Stimulated activated CD8-positive, alpha-beta memory T cell treated with anti-CD3 and anti-CD28 coated beads, Interleukin-2, amount 100 ng/mL, for 48 hours (primary cell): ENCODE measurements at regions not wholly inside any gene's neighbourhood (a gene's known extent, or its start where the extent isn't known, plus 50 kb on each side); places are given as distances from the start of the nearest gene placed in this dataset.

Source experiments
- DNase-seq, 2 donors: peaks; one replicate each; pipeline ENCODE4 v3.0.0-alpha.2; 2020; ENCODE audit warnings: low read depth in 2 of 2

DNA sequence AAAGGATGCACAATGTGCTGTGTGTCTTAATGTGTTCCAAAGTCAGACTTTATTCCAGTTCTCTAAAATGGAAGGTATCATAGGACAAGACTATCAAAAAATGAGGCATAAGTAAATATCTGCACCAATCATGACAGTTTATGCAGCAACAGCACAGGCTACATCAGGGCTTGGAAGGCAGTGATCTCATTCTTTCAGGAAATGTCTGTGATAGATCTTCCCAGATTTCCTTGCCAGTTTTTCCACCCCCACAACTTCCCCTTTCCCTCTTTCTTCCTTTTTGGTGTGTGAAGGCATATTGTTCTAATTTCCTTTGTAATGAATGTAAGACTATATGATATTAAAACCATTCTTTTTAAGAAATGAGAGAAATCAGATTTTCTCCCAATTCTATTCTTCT, 326.7 kb downstream of the ATP23 start:
- DNase-seq: no peak

DNA sequence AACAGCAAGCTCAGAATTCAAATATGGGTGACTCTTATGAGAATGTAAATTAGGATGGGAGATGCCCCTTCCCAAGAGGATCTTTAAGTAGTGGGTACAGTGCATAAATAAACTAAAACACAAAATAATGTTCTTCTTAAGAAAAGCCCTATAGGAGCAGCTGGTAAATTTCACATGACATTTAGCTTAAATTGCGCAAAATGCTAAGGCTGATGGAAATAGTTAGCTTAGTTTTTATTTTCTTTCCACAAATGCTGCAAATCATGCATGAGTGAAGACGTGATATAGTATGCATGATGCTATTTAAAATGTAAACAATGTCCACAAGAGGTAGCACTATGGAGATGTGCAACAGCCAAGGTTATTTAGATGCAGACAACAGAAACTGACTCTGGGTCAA, 328.1 kb downstream of the ATP23 start:
- no peak for DNase-seq

DNA sequence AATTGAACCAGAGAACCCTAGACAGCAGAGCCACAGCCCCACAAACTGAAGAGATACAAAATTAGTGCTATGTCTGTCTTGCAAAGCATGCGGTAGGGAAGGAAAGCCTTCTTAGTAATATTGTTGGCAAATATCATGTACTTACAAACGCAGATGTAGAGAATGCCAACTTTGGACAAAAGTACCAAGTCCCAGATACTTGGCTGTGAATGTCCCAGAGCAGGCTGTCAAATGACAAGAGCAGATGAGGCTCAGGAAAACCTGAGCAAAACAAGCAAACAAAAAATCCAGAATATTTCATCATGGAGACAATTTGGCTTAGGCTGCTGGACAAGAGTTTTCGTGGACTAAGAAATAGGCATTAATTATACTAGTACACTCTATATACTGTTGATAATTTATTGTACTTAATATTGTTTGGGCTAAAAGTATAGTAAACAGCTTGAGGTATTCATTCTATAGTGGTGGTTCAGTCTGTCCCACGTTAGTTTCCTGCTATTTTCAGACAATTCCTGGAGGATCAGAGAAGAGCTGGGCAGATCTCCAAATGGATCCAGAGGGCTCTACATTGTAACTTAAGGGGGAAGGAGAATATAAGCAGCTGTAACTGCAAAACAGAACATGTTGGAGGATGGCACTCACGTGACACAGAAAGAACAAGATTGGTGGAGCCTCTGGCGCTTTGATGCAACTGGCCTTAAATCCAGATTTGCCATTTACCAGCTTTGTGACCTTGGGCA, 329.8 kb downstream of the ATP23 start:
- DNase-seq: no peak

DNA sequence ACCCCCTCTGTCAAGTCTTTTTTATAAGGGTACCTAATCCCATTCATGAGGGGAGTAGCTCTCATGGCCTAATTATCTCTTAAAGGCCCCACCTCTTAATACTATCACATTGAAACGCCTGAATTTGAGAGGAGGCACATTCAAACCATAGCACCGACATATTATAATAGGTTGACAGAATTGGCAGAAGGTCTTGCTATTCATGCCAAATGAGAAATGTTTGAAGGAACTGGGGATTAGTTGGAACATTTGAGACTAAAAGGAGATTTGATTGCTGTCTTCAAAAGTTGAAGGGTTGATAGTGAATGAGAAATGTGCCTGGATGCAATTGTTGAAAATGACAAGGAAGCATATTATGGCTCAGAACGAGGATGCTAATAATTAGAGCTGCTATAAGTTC, 331.1 kb downstream of the ATP23 start:
- DNase-seq: no peak

DNA sequence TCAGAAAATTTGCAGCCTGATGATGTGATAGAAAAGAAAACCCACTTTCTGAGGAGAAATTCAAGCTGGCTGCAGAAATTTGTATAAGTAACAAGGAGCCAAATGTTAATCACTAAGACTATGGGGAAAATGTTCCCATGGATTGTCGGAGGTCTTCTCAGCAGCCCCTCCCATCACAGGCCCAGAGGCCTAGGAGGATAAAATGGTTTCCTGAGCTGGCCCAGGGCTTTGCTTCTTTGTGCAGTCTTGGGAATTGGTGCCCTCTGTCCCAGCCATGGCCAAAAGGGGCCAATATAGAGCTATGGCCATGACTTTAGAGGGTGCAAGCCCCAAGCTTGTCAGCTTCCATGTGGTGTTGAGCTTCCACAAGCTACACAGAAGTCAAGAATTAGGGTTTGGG, 335.9 kb downstream of the ATP23 start:
- no peak for DNase-seq

DNA sequence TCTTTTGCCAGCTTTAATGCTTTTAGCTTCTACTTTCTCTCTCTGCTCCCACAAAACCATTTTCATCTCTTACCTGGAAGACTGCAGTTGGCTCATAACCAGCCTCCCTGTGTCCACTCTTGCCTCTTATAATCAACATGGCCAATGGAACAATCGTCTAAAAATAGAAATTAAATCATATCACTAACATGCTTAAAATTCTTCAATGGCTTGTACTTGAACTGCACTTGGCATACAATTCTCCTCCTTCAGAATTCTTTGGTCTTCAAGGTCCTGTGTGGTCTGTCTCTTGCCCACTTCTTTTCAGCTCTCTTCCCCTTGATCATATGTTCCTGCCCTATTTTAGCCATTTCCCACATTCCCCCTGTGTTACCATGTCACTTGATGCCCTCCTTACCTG, 342.2 kb downstream of the ATP23 start:
- DNase-seq: no peak

DNA sequence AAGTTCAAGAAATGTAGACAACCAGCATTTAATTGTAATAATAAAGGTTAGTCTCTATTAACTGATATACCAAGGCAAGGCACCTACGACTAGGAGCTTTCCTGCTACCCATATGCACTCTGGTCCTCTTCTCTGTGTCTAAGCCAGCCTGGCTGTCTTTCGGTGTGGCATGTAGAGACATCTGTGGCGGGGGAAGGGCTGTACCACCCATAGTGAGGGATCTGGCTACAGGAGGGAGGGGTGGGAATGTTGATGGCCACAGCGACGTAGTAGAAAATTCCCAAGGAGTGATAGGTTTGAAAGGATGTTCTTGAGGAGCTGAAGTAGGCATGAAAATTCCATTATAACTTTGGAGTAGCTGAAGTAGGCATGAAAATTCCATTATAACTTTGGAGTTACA, 344.2 kb downstream of the ATP23 start:
- no peak for DNase-seq

DNA sequence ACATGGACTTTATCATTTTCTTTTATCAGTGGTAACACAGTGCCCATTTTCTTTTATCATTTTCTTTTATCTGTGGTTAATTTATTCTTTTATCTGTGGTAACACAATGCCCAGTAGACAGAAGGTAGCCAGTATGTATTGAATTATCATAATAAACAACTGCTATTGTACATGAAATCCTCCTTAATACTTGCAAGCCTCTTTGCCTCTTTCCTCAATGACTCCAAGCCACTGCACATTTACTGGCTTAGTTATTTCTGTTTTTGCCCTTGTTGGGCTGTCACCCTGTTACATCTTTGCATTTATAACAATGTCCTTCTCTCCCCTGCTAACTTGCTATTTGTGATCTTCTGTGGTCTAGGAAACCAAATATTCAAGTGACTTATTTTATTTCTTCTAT, 345.0 kb downstream of the ATP23 start:
- DNase-seq: no peak

DNA sequence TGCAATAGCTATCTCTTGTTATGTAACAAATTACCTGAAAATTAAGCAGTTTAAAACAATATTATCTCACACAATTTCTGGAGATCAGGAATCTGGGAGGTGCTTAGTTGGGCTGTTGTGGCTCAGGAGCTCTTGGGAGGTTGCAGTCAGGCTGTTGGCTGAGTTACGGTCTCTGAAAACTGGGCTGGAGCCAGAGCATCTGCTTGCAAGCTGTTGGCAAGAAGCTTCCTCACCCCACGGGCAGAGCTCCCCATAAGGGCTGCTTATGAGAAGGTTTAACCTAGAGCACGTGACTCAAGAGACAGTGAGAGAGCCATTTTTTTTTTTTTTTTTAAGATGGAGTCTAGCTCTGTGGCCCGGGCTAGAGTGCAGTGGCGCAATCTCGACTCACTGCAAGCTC, 346.8 kb downstream of the ATP23 start:
- no peak for DNase-seq

DNA sequence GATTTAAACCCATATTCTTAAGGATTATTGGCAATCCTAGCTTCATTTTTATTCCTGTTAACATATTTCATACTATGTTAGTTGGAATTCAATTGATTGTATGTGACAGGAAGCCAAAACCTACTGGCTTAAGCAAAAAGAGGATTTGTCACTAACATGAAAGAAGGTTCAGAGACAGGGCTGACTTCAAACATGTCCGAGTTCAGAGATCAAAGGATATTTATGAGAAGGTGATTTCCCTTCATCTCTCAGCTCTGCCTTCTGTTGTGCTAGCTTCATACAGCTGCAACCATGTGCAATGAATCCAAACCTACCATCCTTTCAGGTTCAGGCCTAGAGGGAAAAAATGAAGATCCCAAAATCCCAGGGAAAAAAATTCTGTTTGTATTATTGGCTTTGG, 349.7 kb downstream of the ATP23 start:
- no peak for DNase-seq

DNA sequence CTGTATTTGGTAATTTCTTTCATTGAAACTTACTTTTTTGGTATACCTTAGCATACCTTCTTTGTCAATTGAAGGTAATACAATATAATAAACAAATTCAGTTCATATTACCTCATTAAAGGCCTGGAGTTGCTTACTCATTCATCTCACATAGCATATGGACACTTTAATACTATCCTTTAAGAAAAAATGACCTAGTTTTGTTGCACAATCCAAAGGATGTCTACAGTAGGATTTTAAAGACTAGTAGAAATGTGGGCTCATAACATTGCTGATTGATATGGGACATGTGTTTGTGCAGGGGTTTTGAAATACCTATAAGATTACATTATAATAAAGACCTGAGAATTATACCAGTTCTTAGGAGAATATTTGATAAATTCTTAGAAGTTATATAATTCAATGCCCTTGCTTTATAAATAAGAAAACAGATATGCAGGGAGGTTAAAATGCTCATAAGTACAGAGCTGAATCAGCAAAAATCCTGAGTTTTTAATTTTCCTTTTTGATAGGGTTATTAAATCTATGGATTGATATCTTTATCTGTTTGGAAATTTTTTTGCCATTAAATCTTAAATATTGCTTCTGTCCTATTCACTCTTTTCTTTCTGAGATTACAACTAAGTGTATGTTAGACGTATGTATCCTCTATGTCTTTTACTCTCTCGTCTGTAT, 352.1 kb downstream of the ATP23 start:
- DNase-seq: no peak

DNA sequence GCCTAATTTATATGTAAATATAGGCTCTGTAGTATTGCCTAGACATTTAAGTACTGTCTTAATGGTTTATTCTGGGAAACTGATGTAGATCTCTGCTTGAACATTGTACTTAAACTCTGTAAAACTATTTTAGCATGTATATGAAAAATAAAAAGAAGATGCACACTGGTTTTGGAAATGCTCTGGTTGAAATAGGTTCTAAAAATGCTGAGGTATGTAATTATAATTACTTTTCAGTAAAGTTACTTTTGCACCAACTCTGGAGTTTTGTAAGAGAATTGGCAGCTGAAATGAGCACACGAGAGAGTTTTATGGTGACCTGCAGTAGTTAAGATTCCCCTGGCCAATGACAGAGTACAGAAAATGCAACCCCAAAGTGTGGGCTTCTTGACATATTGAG, 353.9 kb downstream of the ATP23 start:
- DNase-seq: no peak

DNA sequence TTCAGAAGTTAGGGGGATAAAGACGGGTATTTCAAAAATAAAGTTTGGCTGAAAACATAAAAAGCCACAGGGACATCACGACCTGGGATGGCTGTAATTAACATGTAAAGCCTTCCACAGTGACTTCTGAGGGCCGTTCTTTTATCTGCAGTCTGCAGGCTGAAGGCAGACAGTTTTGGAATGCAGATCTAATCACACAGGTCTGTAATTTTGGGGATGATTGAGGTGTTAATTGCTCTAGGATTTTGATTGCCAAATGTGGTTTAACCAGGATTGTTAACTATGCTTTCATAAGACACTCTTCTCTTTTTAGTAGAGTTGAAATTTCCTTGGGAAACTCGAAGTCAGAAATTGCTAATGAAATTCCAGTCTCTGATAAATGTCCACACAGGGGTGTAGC, 355.5 kb downstream of the ATP23 start:
- no peak for DNase-seq

DNA sequence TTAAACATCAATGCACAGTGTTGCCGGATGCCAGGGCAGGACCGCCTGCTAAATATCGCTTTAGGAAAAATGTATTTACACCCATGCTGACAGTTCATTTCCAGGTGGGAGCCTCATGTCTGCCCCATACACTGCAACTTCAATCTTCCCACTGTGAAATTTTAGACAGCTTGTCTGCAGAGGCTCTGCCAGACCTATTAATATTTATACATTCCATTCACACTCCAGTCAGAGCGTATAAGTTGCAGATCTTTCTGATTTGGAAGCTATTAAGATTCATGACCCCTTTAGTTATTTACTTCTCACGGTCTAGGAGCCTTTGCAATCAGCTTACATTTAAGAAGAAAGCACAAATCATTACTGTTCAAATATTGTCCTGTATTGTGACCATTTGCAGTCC, 357.4 kb downstream of the ATP23 start:
- no peak for DNase-seq

DNA sequence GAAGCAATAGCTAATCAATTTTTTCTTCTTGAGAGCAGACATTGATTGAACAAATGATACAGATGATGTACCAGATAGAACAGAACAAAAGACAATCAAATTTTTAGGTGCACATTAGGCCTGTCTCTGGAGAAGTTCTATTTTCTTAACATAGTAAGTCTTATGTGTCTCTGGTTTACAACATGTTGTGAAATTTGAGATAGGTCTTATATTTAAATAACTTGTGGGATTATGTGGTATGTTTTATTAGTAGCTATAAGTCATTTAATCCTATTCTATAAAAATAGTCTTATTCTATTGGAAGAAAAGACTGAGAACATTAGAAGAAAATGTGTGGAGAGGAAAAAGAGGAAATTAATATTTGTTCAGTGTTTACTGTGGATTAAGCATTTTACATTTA, 358.0 kb downstream of the ATP23 start:
- DNase-seq: no peak

DNA sequence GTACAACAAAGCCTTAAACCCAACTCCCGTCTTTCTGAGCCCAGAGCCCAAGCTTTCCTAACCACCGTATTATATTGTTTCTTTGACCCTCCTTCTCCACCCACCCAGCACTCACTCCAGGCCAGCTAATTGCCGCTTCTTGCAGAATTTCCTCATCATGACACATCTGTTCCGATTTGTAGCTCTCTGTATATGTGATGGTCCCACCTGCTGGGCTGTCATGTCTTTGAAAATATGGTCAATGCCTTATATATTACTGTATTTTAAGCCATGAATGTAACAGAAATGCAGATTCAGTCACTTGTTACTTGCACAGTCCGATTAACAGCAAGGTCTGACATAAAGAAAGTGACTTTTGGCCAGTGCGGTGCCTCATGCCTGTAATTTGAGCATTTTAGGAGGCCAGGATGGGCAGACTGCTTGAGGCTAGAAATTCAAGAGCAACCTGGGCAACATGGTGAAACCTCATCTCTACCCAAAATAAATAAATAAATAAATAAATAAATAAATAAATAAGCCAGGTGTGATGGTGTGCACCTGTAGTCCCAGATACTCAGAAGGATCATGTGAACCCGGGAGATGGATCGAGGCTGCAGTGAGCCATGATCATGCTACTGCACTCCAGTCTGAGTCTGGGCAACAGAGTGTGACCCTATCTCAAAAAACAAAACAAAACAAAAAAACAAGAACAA, 359.8 kb downstream of the ATP23 start:
- no peak for DNase-seq

DNA sequence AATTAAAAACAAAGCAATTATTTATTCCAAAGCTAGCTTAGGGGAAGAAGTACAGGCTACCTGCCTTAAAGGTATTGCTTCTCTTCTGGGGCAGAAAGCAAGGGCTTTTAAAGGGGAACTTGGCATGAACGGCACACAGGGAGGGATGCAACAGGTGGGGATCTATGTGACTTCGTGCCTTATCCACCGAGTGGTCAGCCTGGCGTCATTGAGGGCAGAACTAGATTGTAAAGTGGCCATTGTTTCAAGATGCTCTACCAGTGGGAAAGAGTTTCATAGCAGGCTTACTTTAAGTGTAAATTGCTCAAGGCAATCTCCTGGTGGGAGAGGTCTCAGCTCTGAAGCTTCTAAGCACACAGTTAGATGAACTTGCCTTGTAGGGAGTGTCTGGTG, 360.4 kb downstream of the ATP23 start:
- DNase-seq: no peak

DNA sequence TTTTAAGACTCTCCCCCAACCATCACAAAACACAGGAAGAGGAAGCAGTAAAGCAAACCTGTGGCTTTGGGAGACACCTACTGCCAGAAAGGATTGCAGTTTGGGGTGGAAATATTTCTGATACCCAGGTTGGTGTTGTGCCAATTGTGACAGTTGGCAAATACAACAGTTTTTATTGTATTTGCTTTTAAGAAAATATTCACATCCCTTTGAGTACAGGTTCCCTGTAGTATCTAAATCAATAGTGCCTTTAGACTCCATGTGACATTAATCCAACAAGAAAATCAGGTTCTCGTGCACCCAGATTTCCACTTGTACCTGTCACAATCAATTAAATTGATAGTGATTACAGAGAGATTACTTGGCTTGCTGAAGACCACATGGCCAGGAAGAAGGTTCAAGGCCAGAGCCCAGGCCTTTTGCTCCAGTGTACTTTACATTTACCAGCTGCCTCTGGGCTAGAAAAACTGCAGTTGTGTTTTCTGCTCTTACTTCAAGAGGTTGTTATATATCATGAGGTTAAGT, 361.2 kb downstream of the ATP23 start:
- no peak for DNase-seq

DNA sequence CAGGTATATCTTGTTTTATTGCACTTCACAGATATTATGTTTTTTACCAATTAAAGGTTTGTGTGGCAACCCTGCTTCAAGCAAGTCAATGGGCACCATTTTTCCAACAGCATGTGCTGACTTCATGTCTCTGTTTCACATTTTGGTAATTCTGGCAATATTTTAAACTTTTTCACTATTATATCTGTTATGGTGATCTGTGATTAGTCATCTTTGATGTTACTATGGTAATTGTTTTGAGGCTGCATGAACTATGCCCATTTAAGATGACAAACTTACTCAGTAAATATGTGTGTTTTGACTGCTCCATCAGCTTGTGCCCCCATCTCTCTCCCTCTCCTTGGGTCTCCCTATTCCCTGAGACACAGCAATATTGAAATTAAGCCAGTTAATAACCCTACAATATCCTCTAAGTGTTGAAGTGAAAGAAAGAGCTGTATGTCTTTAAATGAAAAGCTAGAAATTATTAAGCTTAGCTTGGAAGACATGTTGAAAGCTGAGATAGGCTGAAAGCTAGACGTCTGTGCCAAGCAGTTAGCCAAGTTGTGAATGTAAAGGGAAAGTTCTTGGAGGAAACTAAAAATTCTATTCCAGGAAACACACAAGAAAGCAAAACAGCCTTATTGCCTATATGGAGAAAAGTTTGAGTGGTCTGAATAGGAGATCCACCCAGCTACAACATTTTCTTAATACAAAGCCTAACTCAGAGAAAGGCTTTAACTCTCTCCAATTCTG, 365.1 kb downstream of the ATP23 start:
- DNase-seq: no peak

DNA sequence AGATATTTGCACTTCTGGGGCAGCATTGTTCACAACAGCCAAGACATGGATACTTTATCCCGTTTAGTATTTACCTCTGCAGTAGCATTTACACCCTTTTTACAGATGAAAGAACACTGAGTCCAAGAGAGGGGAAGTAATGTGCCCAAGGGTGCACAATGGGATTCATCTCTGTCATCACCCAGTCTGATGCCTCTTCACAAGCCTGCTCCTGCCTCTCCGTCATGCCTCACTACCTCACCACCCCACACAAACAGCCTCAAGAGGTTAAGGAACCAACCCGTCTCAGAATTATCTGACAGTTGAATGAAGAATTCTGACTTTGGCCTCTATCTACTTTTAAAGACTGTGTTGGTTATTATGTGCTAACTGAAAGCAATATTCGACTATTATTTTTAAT, 368.4 kb downstream of the ATP23 start:
- DNase-seq: no peak

DNA sequence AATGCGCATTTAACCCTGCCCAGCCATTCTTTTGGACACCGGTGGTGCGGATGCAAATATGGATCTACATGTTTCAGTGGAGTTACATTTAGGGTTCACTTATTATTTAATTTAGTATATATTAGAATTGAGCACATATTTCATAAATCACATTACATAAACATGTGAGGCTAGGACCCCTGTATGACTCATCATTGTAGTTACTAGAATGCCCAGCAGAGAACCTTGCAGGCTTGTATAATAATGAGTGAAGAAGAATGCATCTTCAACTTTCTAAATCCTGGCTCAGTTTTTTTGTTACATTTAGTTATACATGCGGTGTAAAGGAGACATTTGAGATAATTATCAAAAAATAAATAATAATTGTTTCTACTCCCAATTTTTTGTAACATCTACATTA, 369.0 kb downstream of the ATP23 start:
- DNase-seq: no peak
